MM.1S (cell line): ENCODE measurements at regions not wholly inside any gene's neighbourhood (a gene's known extent, or its start where the extent isn't known, plus 50 kb on each side); places are given as distances from the start of the nearest gene placed in this dataset.

Experiments used
- DNase-seq: peaks from one replicate; pipeline ENCODE4 v3.0.0-alpha.2; 2015
- H2AFZ ChIP-seq: fragments of 300-600 bp; sonication (generic); 2 replicates; pipeline ENCODE4 v1.6.0; 2016; ENCODE audit warnings: antibody characterized with exemption, low read length
- H3F3A ChIP-seq: fragments of 300-600 bp; sonication (generic); 2 replicates; pipeline ENCODE4 v1.6.1; 2016; ENCODE audit warnings: mild to moderate bottlenecking, antibody characterized with exemption, low read length, moderate library complexity, mixed read lengths; ENCODE audit not compliant: insufficient read depth
- H3K27ac ChIP-seq: fragments of 300-600 bp; sonication (generic); 2 replicates; pipeline ENCODE4 v1.5.1; 2016; ENCODE audit warnings: mild to moderate bottlenecking, low read length
- H3K27me3 ChIP-seq: fragments of 300-600 bp; sonication (generic); replicated peaks from 2 replicates; pipeline ENCODE4 v1.6.0; 2016; ENCODE audit warnings: low read length; ENCODE audit not compliant: insufficient read depth
- H3K36me3 ChIP-seq: fragments of 300-600 bp; sonication (generic); replicated peaks from 2 replicates; pipeline ENCODE4 v1.6.1; 2016; ENCODE audit warnings: mild to moderate bottlenecking, low read length, mixed read lengths; ENCODE audit not compliant: insufficient read depth
- H3K4me1 ChIP-seq: fragments of 300-600 bp; sonication (generic); 2 replicates; pipeline ENCODE4 v1.6.1; 2016; ENCODE audit warnings: low read length, mixed read lengths
- H3K4me2 ChIP-seq: fragments of 300-600 bp; sonication (generic); 2 replicates; pipeline ENCODE4 v1.6.0; 2016; ENCODE audit warnings: low read depth, low read length
- H3K4me3 ChIP-seq: fragments of 300-600 bp; sonication (generic); 2 replicates; pipeline ENCODE4 v1.5.1; 2016; ENCODE audit warnings: low read length, mixed read lengths
- H3K79me2 ChIP-seq: fragments of 300-600 bp; sonication (generic); 2 replicates; pipeline ENCODE4 v1.6.1; 2016; ENCODE audit warnings: mixed run types, low read length, mixed read lengths
- H3K9ac ChIP-seq: fragments of 300-600 bp; sonication (generic); 2 replicates; pipeline ENCODE4 v1.6.1; 2016; ENCODE audit warnings: low read length, mixed read lengths
- H3K9me2 ChIP-seq: fragments of 300-600 bp; sonication (generic); replicated peaks from 2 replicates; pipeline ENCODE4 v1.6.1; 2016; ENCODE audit warnings: mild to moderate bottlenecking, low read length, mixed read lengths; ENCODE audit not compliant: insufficient read depth
- H3K9me3 ChIP-seq: fragments of 300-600 bp; sonication (generic); replicated peaks from 2 replicates; pipeline ENCODE4 v1.6.1; 2016; ENCODE audit warnings: mild to moderate bottlenecking, low read length, mixed read lengths; ENCODE audit not compliant: insufficient read depth
- H4K20me1 ChIP-seq: fragments of 300-600 bp; sonication (generic); 2 replicates; pipeline ENCODE4 v1.6.1; 2016; ENCODE audit warnings: mild to moderate bottlenecking, low read length, moderate library complexity, mixed read lengths; ENCODE audit not compliant: insufficient read depth
- EZH2 ChIP-seq: fragments of 300-600 bp; sonication (generic); optimal IDR thresholded peaks from 2 replicates; pipeline ENCODE3; 2017; ENCODE audit warnings: low read depth, mild to moderate bottlenecking, antibody characterized with exemption, low read length, mixed read lengths
- EZH2phosphoT487 ChIP-seq: fragments of 300-600 bp; sonication (generic); IDR thresholded peaks from 2 replicates; pipeline ENCODE4 v1.6.1; 2018; ENCODE audit warnings: antibody characterized with exemption, low read length
- TF ChIP-seq, protein P1 (sequence below): fragments of 300-600 bp; sonication (generic); IDR thresholded peaks from 2 replicates; pipeline ENCODE4 v1.5.1; 2016; ENCODE audit warnings: antibody characterized with exemption, low read length, mixed read lengths

DNA sequence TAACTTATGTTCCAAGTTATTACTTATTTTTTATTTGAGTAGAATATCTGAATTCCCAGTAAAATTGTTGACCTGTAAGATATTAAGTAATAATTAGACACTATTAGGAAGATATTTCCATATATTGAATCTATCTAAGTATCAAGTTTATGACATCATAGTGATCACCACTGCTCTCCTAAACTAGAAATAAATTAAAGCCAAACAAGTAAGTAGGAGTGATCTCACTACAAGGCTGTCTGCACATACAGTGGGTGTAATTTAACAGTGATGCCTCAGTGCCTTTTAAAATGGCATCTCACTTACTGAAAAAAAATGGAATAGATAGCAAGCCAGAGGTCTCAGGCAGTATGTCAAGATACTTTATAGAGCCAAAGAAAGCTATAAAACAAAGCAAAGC lies 789.6 kb downstream of the KCTD16 start:
- H3K9me3 ChIP-seq, result no peaks in the 10 kb centered on the region

DNA sequence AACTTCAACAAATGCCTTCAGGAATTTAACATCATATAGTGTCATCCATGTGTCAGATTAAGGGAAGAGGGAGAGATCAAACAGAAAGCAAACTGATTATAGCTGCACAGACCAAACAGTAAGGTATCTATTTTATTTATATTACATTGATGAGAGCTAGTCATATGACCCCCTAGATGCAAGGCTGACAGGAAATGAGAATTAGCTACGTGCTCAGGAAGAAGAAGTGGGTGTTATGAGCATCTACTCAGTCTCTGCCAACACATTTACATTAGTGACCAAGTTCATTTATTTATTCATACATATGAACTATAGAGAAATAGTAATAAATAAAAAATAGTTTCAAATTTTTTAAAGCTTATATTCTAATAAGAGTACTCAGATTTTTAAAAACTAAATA lies 787.3 kb downstream of the KCTD16 start:
- H3K9ac ChIP-seq, result no peak overlapping the region
- TF ChIP-seq, protein P1, sequence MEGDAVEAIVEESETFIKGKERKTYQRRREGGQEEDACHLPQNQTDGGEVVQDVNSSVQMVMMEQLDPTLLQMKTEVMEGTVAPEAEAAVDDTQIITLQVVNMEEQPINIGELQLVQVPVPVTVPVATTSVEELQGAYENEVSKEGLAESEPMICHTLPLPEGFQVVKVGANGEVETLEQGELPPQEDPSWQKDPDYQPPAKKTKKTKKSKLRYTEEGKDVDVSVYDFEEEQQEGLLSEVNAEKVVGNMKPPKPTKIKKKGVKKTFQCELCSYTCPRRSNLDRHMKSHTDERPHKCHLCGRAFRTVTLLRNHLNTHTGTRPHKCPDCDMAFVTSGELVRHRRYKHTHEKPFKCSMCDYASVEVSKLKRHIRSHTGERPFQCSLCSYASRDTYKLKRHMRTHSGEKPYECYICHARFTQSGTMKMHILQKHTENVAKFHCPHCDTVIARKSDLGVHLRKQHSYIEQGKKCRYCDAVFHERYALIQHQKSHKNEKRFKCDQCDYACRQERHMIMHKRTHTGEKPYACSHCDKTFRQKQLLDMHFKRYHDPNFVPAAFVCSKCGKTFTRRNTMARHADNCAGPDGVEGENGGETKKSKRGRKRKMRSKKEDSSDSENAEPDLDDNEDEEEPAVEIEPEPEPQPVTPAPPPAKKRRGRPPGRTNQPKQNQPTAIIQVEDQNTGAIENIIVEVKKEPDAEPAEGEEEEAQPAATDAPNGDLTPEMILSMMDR, result no peak
- TF ChIP-seq EZH2phosphoT487 (no peak), EZH2 (no peak)
- no peaks in the 10 kb centered on the region for H3K9me3 ChIP-seq
- H2AFZ ChIP-seq, result no peak overlapping the region
- no peak for DNase-seq
- no peak overlapping the region for H3K4me2 ChIP-seq
- H3F3A ChIP-seq, result no peaks in the 10 kb centered on the region
- no peaks in the 10 kb centered on the region for H3K36me3 ChIP-seq
- H4K20me1 ChIP-seq, result no peaks in the 10 kb centered on the region
- H3K27ac ChIP-seq, result no peak overlapping the region
- no peak overlapping the region for H3K4me3 ChIP-seq
- H3K9me2 ChIP-seq, result no peaks in the 10 kb centered on the region
- no peaks in the 10 kb centered on the region for H3K4me1 ChIP-seq
- H3K79me2 ChIP-seq, result no peaks in the 10 kb centered on the region
- no peaks in the 10 kb centered on the region for H3K27me3 ChIP-seq

More for the DNA sequence above, 789.6 kb downstream of the KCTD16 start:
- H3K4me2 ChIP-seq, result no peak overlapping the region
- H3K9ac ChIP-seq, result no peak overlapping the region
- H2AFZ ChIP-seq, result no peak overlapping the region
- no peaks in the 10 kb centered on the region for H3K4me1 ChIP-seq
- no peak overlapping the region for H3K27ac ChIP-seq
- H3K79me2 ChIP-seq, result no peaks in the 10 kb centered on the region
- TF ChIP-seq, protein P1, result no peak
- H3K4me3 ChIP-seq, result no peak overlapping the region
- no peaks in the 10 kb centered on the region for H3K9me2 ChIP-seq
- no peaks in the 10 kb centered on the region for H3K36me3 ChIP-seq
- no peaks in the 10 kb centered on the region for H4K20me1 ChIP-seq
- H3F3A ChIP-seq, result no peaks in the 10 kb centered on the region
- DNase-seq, result no peak
- H3K27me3 ChIP-seq, result no peaks in the 10 kb centered on the region

DNA sequence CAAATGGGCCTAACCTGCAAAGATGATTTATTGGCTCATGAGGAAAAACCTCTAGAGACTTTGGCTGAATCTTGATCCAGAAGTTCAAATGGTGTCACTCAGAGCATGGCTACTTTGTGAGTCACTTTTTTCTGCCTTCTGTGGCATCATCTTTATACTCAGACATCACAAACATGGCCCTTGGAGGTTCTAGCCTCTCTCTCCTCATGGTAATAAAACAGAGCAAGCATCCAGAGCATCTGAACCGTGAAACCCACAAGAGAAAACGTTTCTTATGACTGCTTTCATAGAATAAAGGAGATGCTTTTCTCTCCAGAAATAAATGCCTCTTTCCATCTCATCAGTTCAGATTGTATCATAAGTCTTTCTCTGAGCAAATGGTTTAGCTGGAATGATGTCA lies 780.3 kb downstream of the KCTD16 start:
- Histone ChIP-seq H4K20me1 (no peaks in the 10 kb centered on the region), H3K27ac (no peak overlapping the region), H3K36me3 (no peaks in the 10 kb centered on the region), H3K27me3 (no peaks in the 10 kb centered on the region), H3K9ac (no peak overlapping the region), H3K4me2 (no peak overlapping the region), H3K4me1 (no peaks in the 10 kb centered on the region), H3K9me2 (no peaks in the 10 kb centered on the region), H3K9me3 (no peaks in the 10 kb centered on the region), H3K4me3 (no peak overlapping the region), H2AFZ (no peak overlapping the region), H3F3A (no peaks in the 10 kb centered on the region), H3K79me2 (no peaks in the 10 kb centered on the region)
- TF ChIP-seq EZH2phosphoT487 (no peak), EZH2 (no peak)
- TF ChIP-seq, protein P1, result no peak
- no peak for DNase-seq

DNA sequence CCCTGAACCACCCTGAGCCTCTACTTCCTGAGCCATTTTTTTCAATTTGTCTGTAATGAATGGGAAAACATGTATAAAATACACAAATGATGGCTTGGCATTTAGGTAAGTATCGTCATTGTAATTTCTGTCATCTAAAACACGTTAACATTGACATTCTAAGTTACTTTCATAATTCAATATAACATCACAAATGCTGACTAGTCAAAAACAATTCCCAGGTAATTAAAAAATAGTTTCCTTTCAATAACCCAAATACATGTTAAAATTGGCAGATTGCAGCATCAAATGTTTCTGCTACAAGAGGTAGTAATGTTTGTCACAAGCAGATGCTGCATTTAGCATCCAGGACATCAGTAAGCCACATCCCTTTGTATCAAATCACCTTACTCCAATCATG lies 776.4 kb downstream of the KCTD16 start:
- TF ChIP-seq EZH2, result no peak
- no peak for TF ChIP-seq EZH2phosphoT487
- TF ChIP-seq, protein P1, result no peak
- no peak for DNase-seq
- H3K27me3 ChIP-seq, result no peaks in the 10 kb centered on the region
- H3K79me2 ChIP-seq, result no peaks in the 10 kb centered on the region
- no peak overlapping the region for H2AFZ ChIP-seq
- no peaks in the 10 kb centered on the region for H4K20me1 ChIP-seq
- H3F3A ChIP-seq, result no peaks in the 10 kb centered on the region
- H3K36me3 ChIP-seq, result no peaks in the 10 kb centered on the region
- H3K4me2 ChIP-seq, result no peak overlapping the region
- H3K9ac ChIP-seq, result no peak overlapping the region
- no peak overlapping the region for H3K27ac ChIP-seq
- H3K4me3 ChIP-seq, result no peak overlapping the region
- H3K9me2 ChIP-seq, result no peaks in the 10 kb centered on the region
- H3K9me3 ChIP-seq, result no peaks in the 10 kb centered on the region
- no peaks in the 10 kb centered on the region for H3K4me1 ChIP-seq
